WTC11 (cell line): ENCODE measurements at regions not wholly inside any gene's neighbourhood (a gene's known extent, or its start where the extent isn't known, plus 50 kb on each side); places are given as distances from the start of the nearest gene placed in this dataset.

Experiments used
- ATAC-seq: fragments of 200-7000 bp; cut with Tn5 transposase; 2 replicates; pipeline ENCODE4 v1.10.0; 2021; ENCODE audit warnings: mild to moderate bottlenecking, moderate library complexity
- CTCF ChIA-PET: fragments of 300-600 bp; sonication (Branson Sonifier 250); formaldehyde crosslinking; loops from one replicate; lab custom pipeline; 2021; ENCODE audit warnings: antibody characterized with exemption; lab: Charles Lee
- POLR2A ChIA-PET: fragments of 350-600 bp; sonication (Branson Sonifier 250); formaldehyde crosslinking; loops from one replicate; lab custom pipeline; 2021; ENCODE audit warnings: antibody characterized with exemption; lab: Charles Lee
- DNase-seq: peaks from one replicate; pipeline ENCODE4 v3.0.0; 2021; ENCODE audit warnings: low spot score
- H3K27ac Mint-ChIP-seq: 2 replicates; pipeline ENCODE4 v1.8.0; 2021; ENCODE audit warnings: mixed read lengths
- H3K27me3 Mint-ChIP-seq: 2 replicates; pipeline ENCODE4 v1.8.0; 2021; ENCODE audit warnings: low read depth, mild to moderate bottlenecking, moderate library complexity, mixed read lengths
- H3K36me3 Mint-ChIP-seq: 2 replicates; pipeline ENCODE4 v1.8.0; 2021; ENCODE audit warnings: mixed read lengths
- H3K4me1 Mint-ChIP-seq: 2 replicates; pipeline ENCODE4 v1.8.0; 2022; ENCODE audit warnings: mixed read lengths
- H3K4me3 Mint-ChIP-seq: 2 replicates; pipeline ENCODE4 v1.8.0; 2021; ENCODE audit warnings: mild to moderate bottlenecking, moderate library complexity, mixed read lengths
- H3K9me3 Mint-ChIP-seq: 2 replicates; pipeline ENCODE4 v1.8.0; 2021; ENCODE audit warnings: mixed read lengths
- ATF1 ChIP-seq: sonication (generic); formaldehyde crosslinking; IDR thresholded peaks from 2 replicates; pipeline ENCODE4 v1.8.1; 2023; ENCODE audit warnings: mild to moderate bottlenecking, moderate library complexity, missing genetic modification reagents
- CBFB ChIP-seq: sonication (generic); formaldehyde crosslinking; IDR thresholded peaks from 2 replicates; pipeline ENCODE4 v1.8.1; 2022; ENCODE audit warnings: mild to moderate bottlenecking, low read depth, missing genetic modification reagents
- ELF4 ChIP-seq: sonication (generic); formaldehyde crosslinking; IDR thresholded peaks from 2 replicates; pipeline ENCODE4 v1.8.1; 2022; ENCODE audit warnings: low read depth, mild to moderate bottlenecking, moderate library complexity, missing genetic modification reagents
- ETV6 ChIP-seq: sonication (generic); formaldehyde crosslinking; IDR thresholded peaks from 2 replicates; pipeline ENCODE4 v1.8.1; 2022; ENCODE audit warnings: mild to moderate bottlenecking, missing genetic modification reagents
- FOXK1 ChIP-seq: sonication (generic); formaldehyde crosslinking; IDR thresholded peaks from 2 replicates; pipeline ENCODE4 v1.8.0; 2022; ENCODE audit warnings: mild to moderate bottlenecking, moderate library complexity, missing genetic modification reagents
- FOXP1 ChIP-seq: sonication (generic); formaldehyde crosslinking; IDR thresholded peaks from 2 replicates; pipeline ENCODE4 v1.8.0; 2022; ENCODE audit warnings: missing genetic modification reagents, mild to moderate bottlenecking, moderate library complexity, borderline replicate concordance
- JAZF1 ChIP-seq: fragments of 250-450 bp; sonication (Bioruptor Pico); IDR thresholded peaks from 2 replicates; pipeline ENCODE4 v1.9.0; 2021; ENCODE audit warnings: moderate library complexity, mild to moderate bottlenecking, inconsistent platforms
- KAT7 ChIP-seq: sonication (generic); formaldehyde crosslinking; IDR thresholded peaks from 2 replicates; pipeline ENCODE4 v1.8.1; 2023; ENCODE audit warnings: missing genetic modification reagents, mild to moderate bottlenecking, borderline replicate concordance
- NR1H2 ChIP-seq: sonication (generic); formaldehyde crosslinking; IDR thresholded peaks from 2 replicates; pipeline ENCODE4 v1.9.0; 2021; ENCODE audit warnings: mild to moderate bottlenecking, moderate library complexity, missing genetic modification reagents
- OVOL2 ChIP-seq: fragments of 250-450 bp; sonication (Bioruptor Pico); IDR thresholded peaks from 2 replicates; pipeline ENCODE4 v1.9.0; 2021; ENCODE audit warnings: mild to moderate bottlenecking, borderline replicate concordance
- SMAD4 ChIP-seq: sonication (generic); formaldehyde crosslinking; IDR thresholded peaks from 2 replicates; pipeline ENCODE4 v1.8.0; 2022; ENCODE audit warnings: mild to moderate bottlenecking, missing genetic modification reagents
- SOX15 ChIP-seq: fragments of 250-450 bp; sonication (Bioruptor Pico); IDR thresholded peaks from 2 replicates; pipeline ENCODE4 v1.9.0; 2021; ENCODE audit warnings: mild to moderate bottlenecking
- SP1 ChIP-seq: sonication (generic); formaldehyde crosslinking; conservative IDR thresholded peaks from 2 replicates; pipeline ENCODE4 v1.8.1; 2022; ENCODE audit warnings: missing genetic modification reagents
- TCF7 ChIP-seq: sonication (generic); formaldehyde crosslinking; IDR thresholded peaks from 2 replicates; pipeline ENCODE4 v1.8.0; 2022; ENCODE audit warnings: mild to moderate bottlenecking, low read depth, missing genetic modification reagents, moderate library complexity
- ZBTB21 ChIP-seq: sonication (generic); formaldehyde crosslinking; IDR thresholded peaks from 2 replicates; pipeline ENCODE4 v1.8.1; 2023; ENCODE audit warnings: mild to moderate bottlenecking, missing genetic modification reagents, borderline replicate concordance
- ZMAT4 ChIP-seq: fragments of 250-450 bp; sonication (Bioruptor Pico); IDR thresholded peaks from 2 replicates; pipeline ENCODE4 v1.9.0; 2021; ENCODE audit warnings: mild to moderate bottlenecking
- ZNF121 ChIP-seq: sonication (generic); formaldehyde crosslinking; IDR thresholded peaks from 2 replicates; pipeline ENCODE4 v1.8.0; 2023; ENCODE audit warnings: missing genetic modification reagents
- ZNF138 ChIP-seq: sonication (generic); formaldehyde crosslinking; conservative IDR thresholded peaks from 2 replicates; pipeline ENCODE4 v1.8.1; 2022; ENCODE audit warnings: mild to moderate bottlenecking, moderate library complexity, missing genetic modification reagents
- ZNF317 ChIP-seq: sonication (generic); formaldehyde crosslinking; IDR thresholded peaks from 2 replicates; pipeline ENCODE4 v1.8.1; 2023; ENCODE audit warnings: low read depth, mild to moderate bottlenecking, moderate library complexity, missing genetic modification reagents, borderline replicate concordance
- ZNF423 ChIP-seq: fragments of 250-450 bp; sonication (Bioruptor Pico); IDR thresholded peaks from 2 replicates; pipeline ENCODE4 v2.1.2; 2022; ENCODE audit warnings: mild to moderate bottlenecking, moderate library complexity
- TF ChIP-seq, protein P1 (sequence below): sonication (generic); formaldehyde crosslinking; IDR thresholded peaks from 2 replicates; pipeline ENCODE4 v1.8.1; 2022; ENCODE audit warnings: low read depth, missing genetic modification reagents, borderline replicate concordance
- TF ChIP-seq, protein P2 (sequence below): sonication (generic); formaldehyde crosslinking; IDR thresholded peaks from 2 replicates; pipeline ENCODE4 v1.8.0; 2023; ENCODE audit warnings: mild to moderate bottlenecking, missing genetic modification reagents
- TF ChIP-seq, protein P3 (sequence below): sonication (generic); formaldehyde crosslinking; IDR thresholded peaks from 2 replicates; pipeline ENCODE4 v1.8.0; 2022; ENCODE audit warnings: mild to moderate bottlenecking, missing genetic modification reagents
- TF ChIP-seq, protein P4 (sequence below): sonication (generic); formaldehyde crosslinking; IDR thresholded peaks from 2 replicates; pipeline ENCODE4 v1.8.1; 2023; ENCODE audit warnings: mild to moderate bottlenecking, missing genetic modification reagents

GRCh38 chr4:1487106-1487505, 80.9 kb upstream of the NKX1-1 start:
- H3K27me3 Mint-ChIP-seq, result peaks cover 41% of the 10 kb centered on the region
- DNase-seq (peak; percentile 5), ATAC-seq (no peak)
- no peak for TF ChIP-seq ELF4 (CRISPR knock-in tag)
- no peak for TF ChIP-seq ZBTB21 (CRISPR knock-in tag)
- no peak for TF ChIP-seq ETV6
- no peak overlapping the region for H3K27ac Mint-ChIP-seq
- H3K36me3 Mint-ChIP-seq, result peaks cover 17% of the 10 kb centered on the region
- no peaks in the 10 kb centered on the region for H3K4me1 Mint-ChIP-seq
- no peak overlapping the region for H3K4me3 Mint-ChIP-seq
- CTCF ChIA-PET, result interaction anchor here (0.5 to 0.8 kb wide), 2 partner anchors 23 to 77 kb away, joined by 3 read pairs; no protein-coding TSS in a partner anchor
- POLR2A ChIA-PET, result interaction anchor here (0.7 kb wide), 1 partner anchor 20 kb away, joined by 3 read pairs; no protein-coding TSS in a partner anchor
- peaks cover 52% of the 10 kb centered on the region for H3K9me3 Mint-ChIP-seq

DNA sequence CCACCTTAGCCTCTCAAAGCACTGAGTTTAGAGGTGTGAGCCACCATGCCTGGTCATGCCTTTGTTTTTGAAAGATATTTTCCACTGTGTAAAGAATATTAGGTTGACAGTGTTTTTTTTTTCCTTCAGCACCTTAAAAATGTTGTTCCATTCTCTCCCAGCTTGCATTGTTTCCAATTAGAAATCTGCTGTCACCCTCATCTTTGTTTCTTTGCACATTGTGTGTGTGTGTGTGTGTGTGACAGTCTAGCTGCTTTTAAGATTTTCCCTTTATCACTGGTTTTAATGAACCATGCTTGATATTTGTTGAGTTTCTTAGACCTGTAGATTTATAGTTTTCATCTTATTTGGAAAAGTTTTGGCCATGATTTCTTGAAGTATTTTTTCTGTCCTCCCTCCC, 79.0 kb upstream of the NKX1-1 start:
- ATAC-seq (no peak), DNase-seq (no peak)
- ChIA-PET POLR2A (interaction anchor here (0.6 kb wide), 1 partner anchor 320 kb away, joined by 3 read pairs; no protein-coding TSS in a partner anchor), CTCF (no interaction called here)
- no peak overlapping the region for H3K4me3 Mint-ChIP-seq
- H3K9me3 Mint-ChIP-seq, result peaks cover 66% of the 10 kb centered on the region
- TF ChIP-seq, protein P1, sequence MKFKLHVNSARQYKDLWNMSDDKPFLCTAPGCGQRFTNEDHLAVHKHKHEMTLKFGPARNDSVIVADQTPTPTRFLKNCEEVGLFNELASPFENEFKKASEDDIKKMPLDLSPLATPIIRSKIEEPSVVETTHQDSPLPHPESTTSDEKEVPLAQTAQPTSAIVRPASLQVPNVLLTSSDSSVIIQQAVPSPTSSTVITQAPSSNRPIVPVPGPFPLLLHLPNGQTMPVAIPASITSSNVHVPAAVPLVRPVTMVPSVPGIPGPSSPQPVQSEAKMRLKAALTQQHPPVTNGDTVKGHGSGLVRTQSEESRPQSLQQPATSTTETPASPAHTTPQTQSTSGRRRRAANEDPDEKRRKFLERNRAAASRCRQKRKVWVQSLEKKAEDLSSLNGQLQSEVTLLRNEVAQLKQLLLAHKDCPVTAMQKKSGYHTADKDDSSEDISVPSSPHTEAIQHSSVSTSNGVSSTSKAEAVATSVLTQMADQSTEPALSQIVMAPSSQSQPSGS (CRISPR knock-in tag), result no peak
- TF ChIP-seq SOX15 (CRISPR knock-in tag) (no peak), SMAD4 (CRISPR knock-in tag) (no peak), ZNF317 (CRISPR knock-in tag) (peak; percentile 99), ELF4 (CRISPR knock-in tag) (no peak), ZNF138 (no peak)
- no peak overlapping the region for H3K27ac Mint-ChIP-seq
- H3K36me3 Mint-ChIP-seq, result peaks cover 17% of the 10 kb centered on the region
- H3K27me3 Mint-ChIP-seq, result peaks cover 47% of the 10 kb centered on the region
- no peaks in the 10 kb centered on the region for H3K4me1 Mint-ChIP-seq

DNA sequence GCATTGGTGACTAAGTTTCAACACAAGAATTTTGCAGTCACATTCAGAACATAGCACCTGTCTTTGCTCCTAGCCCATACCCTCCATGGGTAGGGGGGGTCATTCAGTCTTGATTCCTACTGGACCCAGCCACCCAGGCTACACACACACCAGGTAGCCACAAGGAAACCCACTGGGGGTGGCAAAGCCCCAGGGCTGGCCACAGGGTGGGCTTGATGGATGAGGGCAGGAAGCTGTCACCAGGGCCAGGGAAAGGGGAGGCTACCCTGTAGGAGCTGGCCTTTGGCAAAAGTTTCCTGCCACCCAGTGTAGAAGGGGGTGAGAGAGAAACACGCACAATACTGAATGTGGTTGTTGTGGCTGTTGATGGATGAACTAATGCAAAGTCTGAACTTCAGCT, 74.5 kb upstream of the NKX1-1 start:
- Mint-ChIP-seq H3K27ac (no peak overlapping the region), H3K27me3 (peaks cover 34% of the 10 kb centered on the region), H3K4me3 (no peak overlapping the region), H3K4me1 (no peaks in the 10 kb centered on the region), H3K9me3 (peaks cover 64% of the 10 kb centered on the region), H3K36me3 (peaks cover 6% of the 10 kb centered on the region)
- no peak for TF ChIP-seq ELF4 (CRISPR knock-in tag)
- no peak for TF ChIP-seq KAT7 (CRISPR knock-in tag)
- TF ChIP-seq SMAD4 (CRISPR knock-in tag), result no peak
- no peak for TF ChIP-seq FOXK1
- TF ChIP-seq, protein P2, sequence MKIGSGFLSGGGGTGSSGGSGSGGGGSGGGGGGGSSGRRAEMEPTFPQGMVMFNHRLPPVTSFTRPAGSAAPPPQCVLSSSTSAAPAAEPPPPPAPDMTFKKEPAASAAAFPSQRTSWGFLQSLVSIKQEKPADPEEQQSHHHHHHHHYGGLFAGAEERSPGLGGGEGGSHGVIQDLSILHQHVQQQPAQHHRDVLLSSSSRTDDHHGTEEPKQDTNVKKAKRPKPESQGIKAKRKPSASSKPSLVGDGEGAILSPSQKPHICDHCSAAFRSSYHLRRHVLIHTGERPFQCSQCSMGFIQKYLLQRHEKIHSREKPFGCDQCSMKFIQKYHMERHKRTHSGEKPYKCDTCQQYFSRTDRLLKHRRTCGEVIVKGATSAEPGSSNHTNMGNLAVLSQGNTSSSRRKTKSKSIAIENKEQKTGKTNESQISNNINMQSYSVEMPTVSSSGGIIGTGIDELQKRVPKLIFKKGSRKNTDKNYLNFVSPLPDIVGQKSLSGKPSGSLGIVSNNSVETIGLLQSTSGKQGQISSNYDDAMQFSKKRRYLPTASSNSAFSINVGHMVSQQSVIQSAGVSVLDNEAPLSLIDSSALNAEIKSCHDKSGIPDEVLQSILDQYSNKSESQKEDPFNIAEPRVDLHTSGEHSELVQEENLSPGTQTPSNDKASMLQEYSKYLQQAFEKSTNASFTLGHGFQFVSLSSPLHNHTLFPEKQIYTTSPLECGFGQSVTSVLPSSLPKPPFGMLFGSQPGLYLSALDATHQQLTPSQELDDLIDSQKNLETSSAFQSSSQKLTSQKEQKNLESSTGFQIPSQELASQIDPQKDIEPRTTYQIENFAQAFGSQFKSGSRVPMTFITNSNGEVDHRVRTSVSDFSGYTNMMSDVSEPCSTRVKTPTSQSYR, result no peak
- no peak for TF ChIP-seq ZNF317 (CRISPR knock-in tag)
- TF ChIP-seq, protein P3, sequence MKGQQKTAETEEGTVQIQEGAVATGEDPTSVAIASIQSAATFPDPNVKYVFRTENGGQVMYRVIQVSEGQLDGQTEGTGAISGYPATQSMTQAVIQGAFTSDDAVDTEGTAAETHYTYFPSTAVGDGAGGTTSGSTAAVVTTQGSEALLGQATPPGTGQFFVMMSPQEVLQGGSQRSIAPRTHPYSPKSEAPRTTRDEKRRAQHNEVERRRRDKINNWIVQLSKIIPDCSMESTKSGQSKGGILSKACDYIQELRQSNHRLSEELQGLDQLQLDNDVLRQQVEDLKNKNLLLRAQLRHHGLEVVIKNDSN (CRISPR knock-in tag), result no peak
- TF ChIP-seq SP1 (CRISPR knock-in tag), result no peak
- no peak for TF ChIP-seq FOXP1
- no peak for TF ChIP-seq ZNF138
- DNase-seq (no peak), ATAC-seq (no peak)
- ChIA-PET CTCF (no interaction called here), POLR2A (no interaction called here)

DNA sequence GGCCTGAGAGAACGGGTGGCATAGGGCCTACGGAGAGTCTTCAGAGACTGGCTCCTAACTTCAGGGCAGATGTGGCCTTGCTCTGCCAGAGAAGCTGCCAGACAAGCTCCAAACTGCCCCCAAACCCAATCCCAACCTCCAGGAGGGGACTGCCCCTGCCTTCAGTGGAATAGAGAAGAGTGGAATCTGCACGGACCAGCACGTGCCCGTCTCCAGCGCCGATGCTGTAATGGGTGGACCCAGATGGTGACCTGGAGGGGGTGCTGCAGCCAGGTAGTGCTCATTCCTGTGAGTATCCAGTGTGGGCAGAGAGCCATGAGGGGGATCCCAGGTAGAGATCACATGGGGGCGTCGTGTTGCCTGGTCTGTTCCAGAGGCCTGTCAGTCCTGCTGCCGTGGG, 73.2 kb upstream of the NKX1-1 start:
- DNase-seq (peak; percentile 8), ATAC-seq (no peak)
- H3K9me3 Mint-ChIP-seq, result peaks cover 56% of the 10 kb centered on the region
- no peaks in the 10 kb centered on the region for H3K36me3 Mint-ChIP-seq
- H3K27me3 Mint-ChIP-seq, result peaks cover 23% of the 10 kb centered on the region
- H3K4me3 Mint-ChIP-seq, result no peak overlapping the region
- no peak overlapping the region for H3K27ac Mint-ChIP-seq
- no peaks in the 10 kb centered on the region for H3K4me1 Mint-ChIP-seq
- POLR2A ChIA-PET, result no interaction called here
- CTCF ChIA-PET, result interaction anchor here (0.9 kb wide), 1 partner anchor 70 kb away, joined by 3 read pairs; no protein-coding TSS in a partner anchor
- TF ChIP-seq JAZF1 (no peak), KAT7 (CRISPR knock-in tag) (no peak), ZMAT4 (CRISPR knock-in tag) (no peak), OVOL2 (CRISPR knock-in tag) (no peak), TCF7 (no peak), ZNF121 (CRISPR knock-in tag) (no peak), CBFB (CRISPR knock-in tag) (no peak), ZBTB21 (CRISPR knock-in tag) (no peak), ZNF423 (CRISPR knock-in tag) (no peak), ATF1 (no peak), NR1H2 (CRISPR knock-in tag) (no peak)
- TF ChIP-seq, protein P4, sequence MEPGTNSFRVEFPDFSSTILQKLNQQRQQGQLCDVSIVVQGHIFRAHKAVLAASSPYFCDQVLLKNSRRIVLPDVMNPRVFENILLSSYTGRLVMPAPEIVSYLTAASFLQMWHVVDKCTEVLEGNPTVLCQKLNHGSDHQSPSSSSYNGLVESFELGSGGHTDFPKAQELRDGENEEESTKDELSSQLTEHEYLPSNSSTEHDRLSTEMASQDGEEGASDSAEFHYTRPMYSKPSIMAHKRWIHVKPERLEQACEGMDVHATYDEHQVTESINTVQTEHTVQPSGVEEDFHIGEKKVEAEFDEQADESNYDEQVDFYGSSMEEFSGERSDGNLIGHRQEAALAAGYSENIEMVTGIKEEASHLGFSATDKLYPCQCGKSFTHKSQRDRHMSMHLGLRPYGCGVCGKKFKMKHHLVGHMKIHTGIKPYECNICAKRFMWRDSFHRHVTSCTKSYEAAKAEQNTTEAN, result no peak
